ENCODE measurements at regions not wholly inside any gene's neighbourhood (a gene's known extent, or its start where the extent isn't known, plus 50 kb on each side); places are given as distances from the start of the nearest gene placed in this dataset.

DNA sequence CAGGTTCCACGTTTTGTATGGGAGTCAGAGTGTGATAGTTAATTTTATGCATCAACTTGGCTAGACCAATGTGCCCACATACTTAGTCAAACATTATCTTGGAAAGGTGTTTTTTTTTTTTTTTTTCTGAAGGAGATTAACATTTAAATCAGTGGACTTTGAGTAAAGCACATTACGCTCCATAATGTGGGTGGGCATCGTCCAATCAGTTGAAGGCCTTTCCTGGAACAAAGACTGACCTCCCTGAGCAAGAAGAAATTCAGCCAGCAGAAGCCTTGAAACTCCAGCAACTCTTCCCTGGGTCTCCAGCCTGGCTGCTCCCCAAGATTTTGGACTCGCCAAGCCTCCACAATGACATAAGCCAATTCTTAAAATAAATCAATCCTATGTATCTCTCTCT is 711.4 kb downstream of the MTRR start (continued):
- no peak for TF ChIP-seq BRCA1 (IDR thresholded peaks at IDR 0.05; ENCODE audit: low read depth, low read length)

DNA sequence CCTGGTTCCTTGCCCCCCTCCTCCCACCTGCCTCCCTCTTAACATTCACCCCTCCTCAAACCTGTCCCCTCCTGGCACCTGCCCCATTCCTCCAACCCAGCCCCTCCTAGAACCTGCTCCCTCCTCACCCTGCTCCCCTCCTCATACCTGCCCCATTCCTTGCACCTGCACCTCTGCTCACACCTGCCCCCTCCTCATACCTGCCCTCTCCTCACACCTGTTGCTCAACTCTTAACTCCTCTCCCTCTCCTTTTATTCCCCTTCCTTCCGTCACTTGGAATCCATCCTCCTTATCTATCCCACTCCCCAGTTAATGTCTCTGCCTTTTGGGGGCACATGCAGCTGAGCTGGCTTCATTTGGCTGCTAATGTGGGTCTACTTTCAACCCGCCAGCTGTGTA is 712.1 kb downstream of the MTRR start:
- H4K91ac ChIP-seq (replicated peaks; ENCODE audit: insufficient read length, low read length), result no peak overlapping the region
- H3K56ac ChIP-seq (replicated peaks; ENCODE audit: insufficient read length, low read depth, low read length), result no peak overlapping the region
- H2BK5ac ChIP-seq (ENCODE audit: low read depth, low read length), result no peak overlapping the region
- no peaks in the 10 kb centered on the region for H4K20me1 ChIP-seq (replicated peaks in 1 of 2; ENCODE audit: control insufficient read depth in 1 of 2, insufficient read depth in 2 of 2, low read length in 2 of 2)
- H4K5ac ChIP-seq (ENCODE audit: insufficient read length, low read depth, low read length), result no peak overlapping the region
- H2BK20ac ChIP-seq (ENCODE audit: low read length), result no peak overlapping the region
- no peaks in the 10 kb centered on the region for H3K9me3 ChIP-seq (ENCODE audit: insufficient read depth in 2 of 2, low read depth in 1 of 2, low read length in 1 of 2)
- H3K79me1 ChIP-seq (ENCODE audit: low read depth, low read length), result no peaks in the 10 kb centered on the region
- H2AFZ ChIP-seq (ENCODE audit: low read length), result no peak overlapping the region
- no peak overlapping the region for H3K27ac ChIP-seq (ENCODE audit: low read depth, low read length)
- no peak overlapping the region for H2BK120ac ChIP-seq (replicated peaks; ENCODE audit: low read depth, low read length)
- DNase-seq (ENCODE audit: low read depth in 1 of 2, low spot score in 2 of 2) (no peak), FAIRE-seq (no peak)
- no peak overlapping the region for H3K4me2 ChIP-seq (ENCODE audit: insufficient read depth in 1 of 2, low read depth in 2 of 2, low read length in 2 of 2)
- no peak overlapping the region for H4K8ac ChIP-seq (ENCODE audit: extremely low read depth, insufficient read depth, low read length)
- no peak overlapping the region for H3K4me3 ChIP-seq (ENCODE audit: extremely low read depth in 1 of 4, insufficient read depth in 2 of 4, low read depth in 3 of 4, low read length in 4 of 4)
- no peak overlapping the region for H3K18ac ChIP-seq (ENCODE audit: extremely low read depth, low read length)
- no peak overlapping the region for H3K23ac ChIP-seq (ENCODE audit: insufficient read length)
- no peak for TF ChIP-seq GTF2F1 (IDR thresholded peaks at IDR 0.05; ENCODE audit: borderline replicate concordance, low read depth, low read length)
- TF ChIP-seq RAD21 (IDR thresholded peaks at IDR 0.05 in 1 of 2, conservative IDR thresholded peaks at IDR 0.05 in 1 of 2; ENCODE audit: low read depth in 2 of 2, low read length in 2 of 2), result no peak
- no peak for TF ChIP-seq CBX8 (IDR thresholded peaks at IDR 0.05; ENCODE audit: borderline replicate concordance, low read depth, low read length)
- no peak for TF ChIP-seq SRF (IDR thresholded peaks at IDR 0.05; ENCODE audit: low read depth, low read length)
- TF ChIP-seq FOSL1 (IDR thresholded peaks at IDR 0.05; ENCODE audit: insufficient read depth, low read depth, low read length), result no peak
- no peak for TF ChIP-seq BCL11A (IDR thresholded peaks at IDR 0.05; ENCODE audit: low read depth in 2 of 2, low read length in 2 of 2)
- TF ChIP-seq TAF7 (optimal IDR thresholded peaks at IDR 0.05; ENCODE audit: borderline replicate concordance, low read depth, low read length), result no peak
- TF ChIP-seq ZNF274 (IDR thresholded peaks at IDR 0.05; ENCODE audit: borderline replicate concordance, extremely low read depth, low read length), result no peak
- H3K4ac ChIP-seq (replicated peaks; ENCODE audit: insufficient read length, low read depth, low read length), result no peak overlapping the region
- CTCF ChIA-PET (ENCODE audit: partially characterized antibody), result no interaction called here
- POLR2A ChIA-PET (ENCODE audit: partially characterized antibody), result no interaction called here
- 94% methylated on average over 2 of the region's 2 CpGs; no CpG with 5 or more reads in 1 of the 2 experiments for WGBS, 2 experiments (ENCODE audit: extremely low coverage in 1 of 2, insufficient coverage in 1 of 2, insufficient read length in 1 of 2, insufficient replicate concordance in 2 of 2, low coverage in 1 of 2, low lambda C conversion rate in 2 of 2, missing lambda C conversion rate in 1 of 2)
- H3K4me1 ChIP-seq (replicated peaks in 1 of 4; ENCODE audit: control insufficient read depth in 3 of 4, insufficient read depth in 4 of 4, low read length in 3 of 4), result no peaks in the 10 kb centered on the region
- no peak overlapping the region for H2AK5ac ChIP-seq (ENCODE audit: low read depth, low read length)
- no peaks in the 10 kb centered on the region for H3K27me3 ChIP-seq (replicated peaks in 1 of 4; ENCODE audit: control insufficient read depth in 3 of 4, extremely low read depth in 1 of 4, insufficient read depth in 3 of 4, low read length in 3 of 4)
- no peak overlapping the region for H2BK15ac ChIP-seq (ENCODE audit: low read length)
- no peak overlapping the region for H2BK12ac ChIP-seq (ENCODE audit: low read depth, low read length)
- no peak overlapping the region for H3K9ac ChIP-seq (replicated peaks in 1 of 4; ENCODE audit: extremely low read depth in 1 of 4, low read depth in 3 of 4, low read length in 3 of 4)
- H3K23me2 ChIP-seq (ENCODE audit: low read depth, low read length), result no peaks in the 10 kb centered on the region
- H3K79me2 ChIP-seq (ENCODE audit: control insufficient read depth in 1 of 2, insufficient read depth in 2 of 2, low read length in 2 of 2), result no peaks in the 10 kb centered on the region
- no peak overlapping the region for H3K14ac ChIP-seq (ENCODE audit: insufficient read length)
- H3K36me3 ChIP-seq (ENCODE audit: control insufficient read depth in 2 of 4, insufficient read depth in 4 of 4, low read length in 3 of 4), result no peaks in the 10 kb centered on the region

All from H1 (cell line).